ENCODE measurements at regions not wholly inside any gene's neighbourhood (a gene's known extent, or its start where the extent isn't known, plus 50 kb on each side); places are given as distances from the start of the nearest gene placed in this dataset.

GRCh38 chr2:3097804-3098203, 279.8 kb downstream of the EIPR1 start:
- no peak for DNase-seq
- intact Hi-C loops (cut with DNase I), result no loop called here
- no peaks in the 10 kb centered on the region for H3K9me3 ChIP-seq
- TF ChIP-seq CTCF (IDR thresholded peaks at IDR 0.05) (no peak), EP300 (IDR thresholded peaks at IDR 0.05) (no peak), POLR2AphosphoS5 (IDR thresholded peaks at IDR 0.05) (no peak), POLR2A (IDR thresholded peaks at IDR 0.05) (no peak)
- WGBS, 2 donors, result 92 to 94% methylated on average over 9 of the region's 9 CpGs
- H3K4me3 ChIP-seq, result no peak overlapping the region
- peaks cover 0 to 7% (median 6%) of the 10 kb centered on the region in 4 donors for H3K4me1 ChIP-seq
- peaks cover 0 to 25% (median 3%) of the 10 kb centered on the region in 3 donors for H3K27me3 ChIP-seq
- H3K27ac ChIP-seq, result no peak overlapping the region
- H3K36me3 ChIP-seq, result no peaks in the 10 kb centered on the region

GRCh38 chr2:3094999-3095958, 282.3 kb downstream of the EIPR1 start:
- peaks cover 0 to 25% (median 3%) of the 10 kb centered on the region in 3 donors for H3K27me3 ChIP-seq
- no peak for TF ChIP-seq EP300 (IDR thresholded peaks at IDR 0.05)
- TF ChIP-seq POLR2AphosphoS5 (IDR thresholded peaks at IDR 0.05), result no peak
- no peak for TF ChIP-seq CTCF (IDR thresholded peaks at IDR 0.05)
- TF ChIP-seq POLR2A (IDR thresholded peaks at IDR 0.05), result no peak
- WGBS, 2 donors, result 76 to 79% methylated on average over 14 of the region's 14 CpGs
- no peak overlapping the region for H3K4me3 ChIP-seq
- H3K36me3 ChIP-seq, result no peaks in the 10 kb centered on the region
- H3K9me3 ChIP-seq, result no peaks in the 10 kb centered on the region
- DNase-seq, result no peak
- no peaks in the 10 kb centered on the region for H3K4me1 ChIP-seq
- intact Hi-C loops (cut with DNase I), result no loop called here
- H3K27ac ChIP-seq, result no peak overlapping the region

- Histone ChIP-seq H3K36me3 (no peaks in the 10 kb centered on the region), H3K27me3 (peaks cover 0 to 15% (median 0%) of the 10 kb centered on the region in 3 donors), H3K9me3 (no peaks in the 10 kb centered on the region), H3K4me1 (no peaks in the 10 kb centered on the region), H3K4me3 (no peak overlapping the region), H3K27ac (no peak overlapping the region)
- TF ChIP-seq POLR2AphosphoS5 (IDR thresholded peaks at IDR 0.05), result no peak
- TF ChIP-seq POLR2A (IDR thresholded peaks at IDR 0.05), result no peak
- TF ChIP-seq CTCF (IDR thresholded peaks at IDR 0.05), result no peak
- no peak for TF ChIP-seq EP300 (IDR thresholded peaks at IDR 0.05)
- intact Hi-C loops (cut with DNase I), result no loop called here
- WGBS, 2 donors, result 26 to 60% methylated on average over 1 of the region's 1 CpG
- no peak for DNase-seq
Measured at GRCh38 chr2:3094318-3094717, 283.3 kb downstream of the EIPR1 start.

- WGBS, 2 donors, result 45 to 53% methylated on average over 2 of the region's 2 CpGs
- peaks cover 0 to 6% (median 0%) of the 10 kb centered on the region in 4 donors for H3K9me3 ChIP-seq
Measured at GRCh38 chr2:3091696-3092095, 285.9 kb downstream of the EIPR1 start.

More at GRCh38 chr2:3091696-3092095, 285.9 kb downstream of the EIPR1 start:
- Histone ChIP-seq H3K4me1 (no peaks in the 10 kb centered on the region), H3K27ac (no peak overlapping the region), H3K4me3 (no peak overlapping the region), H3K36me3 (no peaks in the 10 kb centered on the region), H3K27me3 (no peaks in the 10 kb centered on the region)
- no peak for DNase-seq
- no peak for TF ChIP-seq POLR2A (IDR thresholded peaks at IDR 0.05)
- no peak for TF ChIP-seq CTCF (IDR thresholded peaks at IDR 0.05)
- intact Hi-C loops (cut with DNase I), result no loop called here

Measured in sigmoid colon (tissue), 6 donors.